Stimulated activated CD8-positive, alpha-beta memory T cell treated with anti-CD3 and anti-CD28 coated beads, Interleukin-12 subunit alpha, Interleukin-12 subunit beta, amount 100 ng/mL, for 1 hour (primary cell): ENCODE measurements at regions not wholly inside any gene's neighbourhood (a gene's known extent, or its start where the extent isn't known, plus 50 kb on each side); places are given as distances from the start of the nearest gene placed in this dataset.

Experiments
- DNase-seq: peaks from one replicate; pipeline ENCODE4 v3.0.0-alpha.2; 2020; ENCODE audit warnings: low read depth

GRCh38 chr12:91622981-91623380 lies 440.4 kb upstream of the DCN start:
- no peak for DNase-seq

- DNase-seq, result no peak
Measured at GRCh38 chr12:91622037-91622436, 439.4 kb upstream of the DCN start.

- DNase-seq, result no peak
Measured at GRCh38 chr12:91620992-91621391, 438.4 kb upstream of the DCN start.

- DNase-seq, result no peak
Measured at GRCh38 chr12:91620422-91620821, 437.8 kb upstream of the DCN start.

- no peak for DNase-seq
Measured at GRCh38 chr12:91618281-91618680, 435.7 kb upstream of the DCN start.

- no peak for DNase-seq
Measured at GRCh38 chr12:91617818-91618217, 435.2 kb upstream of the DCN start.

- no peak for DNase-seq
Measured at GRCh38 chr12:91616416-91616815, 433.8 kb upstream of the DCN start.

GRCh38 chr12:91613223-91613779 lies 430.7 kb upstream of the DCN start:
- no peak for DNase-seq

GRCh38 chr12:91610561-91610960 lies 427.9 kb upstream of the DCN start:
- no peak for DNase-seq

GRCh38 chr12:91609283-91609682 lies 426.7 kb upstream of the DCN start:
- no peak for DNase-seq

GRCh38 chr12:91608542-91608941 lies 425.9 kb upstream of the DCN start:
- no peak for DNase-seq

- no peak for DNase-seq
Measured at GRCh38 chr12:91606662-91607377, 424.2 kb upstream of the DCN start.

- no peak for DNase-seq
Measured at GRCh38 chr12:91604897-91605296, 422.3 kb upstream of the DCN start.

GRCh38 chr12:91603060-91603459 lies 420.4 kb upstream of the DCN start:
- no peak for DNase-seq

- DNase-seq, result no peak
Measured at GRCh38 chr12:91601054-91601453, 418.4 kb upstream of the DCN start.

GRCh38 chr12:91594715-91595114 lies 412.1 kb upstream of the DCN start:
- no peak for DNase-seq

- no peak for DNase-seq
Measured at GRCh38 chr12:91591639-91591987, 409.0 kb upstream of the DCN start.

- no peak for DNase-seq
Measured at GRCh38 chr12:91590966-91591638, 408.5 kb upstream of the DCN start.

- no peak for DNase-seq
Measured at GRCh38 chr12:91588874-91589454, 406.3 kb upstream of the DCN start.

GRCh38 chr12:91586015-91586414 lies 403.4 kb upstream of the DCN start:
- DNase-seq, result no peak

GRCh38 chr12:91582811-91583210 lies 400.2 kb upstream of the DCN start:
- DNase-seq, result no peak

- DNase-seq, result no peak
Measured at GRCh38 chr12:91579516-91580263, 397.1 kb upstream of the DCN start.
